Liver (tissue), 8 donors: ENCODE measurements at regions not wholly inside any gene's neighbourhood (a gene's known extent, or its start where the extent isn't known, plus 50 kb on each side); places are given as distances from the start of the nearest gene placed in this dataset.

Experiments used
- DNase-seq: peaks from one replicate; pipeline ENCODE4 v3.0.0-alpha.2; 2017; ENCODE audit warnings: low spot score
- H3K27ac ChIP-seq, 2 donors: one replicate each; pipeline ENCODE4 v1.7.0; 2013; ENCODE audit warnings: inconsistent platforms in 2 of 2, low read length in 2 of 2, control low read depth in 1 of 2, low read depth in 1 of 2, mild to moderate bottlenecking in 1 of 2
- H3K27me3 ChIP-seq, 4 donors: one replicate each; pipeline versions ENCODE4 v1.6.1 to v1.7.0; 2013; ENCODE audit warnings: low read length in 3 of 4, inconsistent platforms in 1 of 4, mild to moderate bottlenecking in 1 of 4, moderate library complexity in 1 of 4; ENCODE audit not compliant: control insufficient read depth in 4 of 4, insufficient read depth in 4 of 4
- H3K36me3 ChIP-seq, 4 donors: one replicate each; pipeline versions ENCODE4 v1.6.1 to v1.7.0; 2013; ENCODE audit warnings: low read length in 3 of 4, mild to moderate bottlenecking in 3 of 4, low read depth in 1 of 4, moderate library complexity in 1 of 4; ENCODE audit not compliant: control insufficient read depth in 4 of 4, insufficient read depth in 3 of 4
- H3K4me1 ChIP-seq, 4 donors: one replicate each; pipeline versions ENCODE4 v1.6.1 to v1.7.0; 2013; ENCODE audit warnings: low read length in 3 of 4, mild to moderate bottlenecking in 3 of 4, moderate library complexity in 1 of 4; ENCODE audit not compliant: control insufficient read depth in 4 of 4, insufficient read depth in 4 of 4
- H3K4me3 ChIP-seq, 3 donors: one replicate each; pipeline versions ENCODE4 v1.6.1 to v1.7.0; 2013; ENCODE audit warnings: low read length in 3 of 3, control low read depth in 1 of 3, low read depth in 1 of 3, mild to moderate bottlenecking in 1 of 3
- H3K9ac ChIP-seq, 2 donors: one replicate each; pipeline ENCODE4 v1.7.0; 2013; ENCODE audit warnings: low read length in 2 of 2, mild to moderate bottlenecking in 2 of 2, moderate library complexity in 2 of 2, control low read depth in 1 of 2, low read depth in 1 of 2
- H3K9me3 ChIP-seq, 4 donors: one replicate each; pipeline versions ENCODE4 v1.6.1 to v1.7.0; 2013; ENCODE audit warnings: low read length in 3 of 4; ENCODE audit not compliant: control insufficient read depth in 4 of 4
- ATF3 ChIP-seq: IDR thresholded peaks from 2 replicates; pipeline ENCODE4 v1.6.1; 2016; ENCODE audit warnings: antibody characterized with exemption
- CTCF ChIP-seq: fragments of 150-350 bp; IDR thresholded peaks from 2 replicates; pipeline ENCODE4 v1.5.1; 2017; ENCODE audit warnings: improper control_type of control experiment, low read depth, low read length; ENCODE audit not compliant: missing input control
- EGR1 ChIP-seq, 2 donors: IDR thresholded peaks; 2 replicates each; pipeline ENCODE4 v1.6.1; 2016 to 2018; ENCODE audit warnings: antibody characterized with exemption in 2 of 2, low read depth in 2 of 2
- FOXA1 ChIP-seq: IDR thresholded peaks from 2 replicates; pipeline ENCODE4 v1.6.1; 2016; ENCODE audit warnings: antibody characterized with exemption
- FOXA2 ChIP-seq: IDR thresholded peaks from 2 replicates; pipeline ENCODE4 v1.6.1; 2016; ENCODE audit warnings: antibody characterized with exemption
- GABPA ChIP-seq, 2 donors: IDR thresholded peaks in 1 of 2; conservative IDR thresholded peaks in 1 of 2; 2 replicates each; pipeline ENCODE4 v1.6.1; 2016; ENCODE audit warnings: antibody characterized with exemption in 2 of 2, mild to moderate bottlenecking in 1 of 2, moderate library complexity in 1 of 2
- HNF4A ChIP-seq, 2 donors: conservative IDR thresholded peaks; 2 replicates each; pipeline ENCODE4 v1.6.1; 2016; ENCODE audit warnings: antibody characterized with exemption in 2 of 2, mild to moderate bottlenecking in 2 of 2
- HNF4G ChIP-seq: IDR thresholded peaks from 2 replicates; pipeline ENCODE4 v1.6.1; 2016; ENCODE audit warnings: antibody characterized with exemption
- JUND ChIP-seq, 2 donors: IDR thresholded peaks; 2 replicates each; pipeline ENCODE4 v1.6.1; 2016; ENCODE audit warnings: antibody characterized with exemption in 2 of 2
- MAX ChIP-seq: IDR thresholded peaks from 2 replicates; pipeline ENCODE4 v1.6.1; 2016; ENCODE audit warnings: antibody characterized with exemption
- NR2F2 ChIP-seq: IDR thresholded peaks from 2 replicates; pipeline ENCODE4 v1.6.1; 2016; ENCODE audit warnings: antibody characterized with exemption
- RAD21 ChIP-seq, 2 donors: IDR thresholded peaks; 2 replicates each; pipeline ENCODE4 v1.6.1; 2016; ENCODE audit warnings: antibody characterized with exemption in 2 of 2, mild to moderate bottlenecking in 2 of 2
- RXRA ChIP-seq, 2 donors: IDR thresholded peaks; 2 replicates each; pipeline ENCODE4 v1.6.1; 2017 to 2018; ENCODE audit warnings: antibody characterized with exemption in 2 of 2, mild to moderate bottlenecking in 1 of 2
- SP1 ChIP-seq: IDR thresholded peaks from 2 replicates; pipeline ENCODE4 v1.6.1; 2018; ENCODE audit warnings: antibody characterized with exemption, mild to moderate bottlenecking
- TAF1 ChIP-seq: conservative IDR thresholded peaks from 2 replicates; pipeline ENCODE4 v1.6.1; 2016; ENCODE audit warnings: antibody characterized with exemption, mild to moderate bottlenecking
- ZBTB33 ChIP-seq: IDR thresholded peaks from 2 replicates; pipeline ENCODE4 v1.6.1; 2016; ENCODE audit warnings: antibody characterized with exemption
- WGBS: extraction: QIAGEN DNeasy Blood & Tissue Kit; methylation state at CpG from one replicate; pipeline ENCODE4 v1.1.7; 2013; 5-methylcytosine and 5-hydroxymethylcytosine counted together
- donor health status: healthy.
- donor health status: healthy.
- donor health status: healthy.
- donor health status: healthy.
- donor health status: healthy.

GRCh38 chr6:14766391-14766994, 479.4 kb upstream of the JARID2 start:
- Histone ChIP-seq H3K4me1 (peaks cover 8 to 23% (median 19%) of the 10 kb centered on the region in 4 donors), H3K36me3 (no peaks in the 10 kb centered on the region), H3K9me3 (no peaks in the 10 kb centered on the region), H3K27ac (no peak overlapping the region), H3K9ac (no peak overlapping the region), H3K4me3 (no peak overlapping the region), H3K27me3 (no peaks in the 10 kb centered on the region)
- 96% methylated on average over 8 of the region's 8 CpGs for WGBS
- TF ChIP-seq GABPA (IDR thresholded peaks at IDR 0.05 in 1 of 2, conservative IDR thresholded peaks at IDR 0.05 in 1 of 2) = no peak
- no peak for TF ChIP-seq RAD21 (IDR thresholded peaks at IDR 0.05)
- TF ChIP-seq CTCF = no peak
- no peak for TF ChIP-seq TAF1
- TF ChIP-seq HNF4G = no peak
- TF ChIP-seq ZBTB33 = no peak
- TF ChIP-seq SP1 = no peak
- TF ChIP-seq HNF4A (conservative IDR thresholded peaks at IDR 0.05) = no peak
- TF ChIP-seq MAX = no peak
- no peak for TF ChIP-seq FOXA2
- TF ChIP-seq EGR1 (IDR thresholded peaks at IDR 0.05; ENCODE audit: low read depth in 2 of 2) = no peak
- no peak for TF ChIP-seq NR2F2
- no peak for TF ChIP-seq RXRA (IDR thresholded peaks at IDR 0.05)
- TF ChIP-seq JUND (IDR thresholded peaks at IDR 0.05) = no peak
- DNase-seq = no peak

GRCh38 chr6:14767226-14767625, 478.6 kb upstream of the JARID2 start:
- H3K9ac ChIP-seq = no peak overlapping the region
- peaks cover 7 to 15% (median 13%) of the 10 kb centered on the region in 4 donors for H3K4me1 ChIP-seq
- no peaks in the 10 kb centered on the region for H3K9me3 ChIP-seq
- no peaks in the 10 kb centered on the region for H3K27me3 ChIP-seq
- DNase-seq = no peak
- TF ChIP-seq SP1 = no peak
- no peak for TF ChIP-seq NR2F2
- no peak for TF ChIP-seq TAF1
- no peak for TF ChIP-seq FOXA2
- no peak for TF ChIP-seq GABPA (IDR thresholded peaks at IDR 0.05 in 1 of 2, conservative IDR thresholded peaks at IDR 0.05 in 1 of 2)
- no peak for TF ChIP-seq FOXA1
- TF ChIP-seq MAX = no peak
- no peak for TF ChIP-seq ATF3
- no peak overlapping the region for H3K4me3 ChIP-seq
- WGBS = 75% methylated on average over 5 of the region's 5 CpGs
- H3K27ac ChIP-seq = no peak overlapping the region
- no peaks in the 10 kb centered on the region for H3K36me3 ChIP-seq
